NK-92 treated with Interleukin-12 subunit alpha and Interleukin-12 subunit beta, amount 100 ng/mL, for 24 hours (cell line): ENCODE measurements at regions not wholly inside any gene's neighbourhood (a gene's known extent, or its start where the extent isn't known, plus 50 kb on each side); places are given as distances from the start of the nearest gene placed in this dataset.

Source experiments
- DNase-seq: peaks from one replicate; lab custom pipeline; 2025; lab: John Stamatoyannopoulos, UW

GRCh38 chr3:148158210-148158609, 539.5 kb upstream of the AGTR1 start:
- no peak for DNase-seq

- DNase-seq: no peak
These were observed 535.6 kb upstream of the AGTR1 start for GRCh38 chr3:148162132-148162531.

DNA sequence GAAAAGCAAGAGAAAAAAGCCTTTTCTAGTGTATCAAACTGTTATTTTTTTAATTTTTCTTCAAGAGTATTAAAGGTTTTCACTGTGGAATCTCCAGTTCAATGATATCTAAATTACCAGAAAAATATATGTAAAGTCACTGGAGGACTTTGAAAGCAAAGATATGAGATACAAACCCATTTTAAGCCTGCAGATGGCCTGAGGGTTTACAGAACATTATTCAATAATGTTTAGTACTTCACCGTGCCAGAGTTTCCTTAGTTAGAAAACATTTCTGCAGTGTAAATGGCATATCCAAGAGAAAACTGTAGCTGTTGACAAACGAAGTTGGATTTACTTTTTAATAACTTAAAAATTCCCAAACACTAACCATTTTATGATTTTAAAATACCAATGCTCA, 529.4 kb upstream of the AGTR1 start:
- no peak for DNase-seq

- no peak for DNase-seq
These were observed 523.9 kb upstream of the AGTR1 start for GRCh38 chr3:148173851-148174250.

DNA sequence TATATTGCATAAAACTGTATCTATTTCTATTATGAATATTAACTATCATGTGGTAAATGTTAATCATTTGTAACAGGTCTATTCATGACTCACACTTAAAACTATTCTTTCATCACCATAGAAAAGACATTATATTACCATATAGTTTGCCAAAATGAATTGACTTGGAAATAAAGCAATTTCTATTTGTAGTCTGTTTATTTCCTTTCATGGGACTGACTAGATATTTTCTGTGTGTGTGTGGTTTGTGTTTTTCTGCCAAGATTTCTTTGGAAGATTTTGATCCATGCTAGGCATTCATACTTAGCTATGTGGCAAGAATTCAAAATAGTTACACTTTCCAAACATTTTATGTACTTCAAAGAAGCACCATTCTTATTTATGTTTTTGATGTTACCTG, 522.5 kb upstream of the AGTR1 start:
- no peak for DNase-seq

DNA sequence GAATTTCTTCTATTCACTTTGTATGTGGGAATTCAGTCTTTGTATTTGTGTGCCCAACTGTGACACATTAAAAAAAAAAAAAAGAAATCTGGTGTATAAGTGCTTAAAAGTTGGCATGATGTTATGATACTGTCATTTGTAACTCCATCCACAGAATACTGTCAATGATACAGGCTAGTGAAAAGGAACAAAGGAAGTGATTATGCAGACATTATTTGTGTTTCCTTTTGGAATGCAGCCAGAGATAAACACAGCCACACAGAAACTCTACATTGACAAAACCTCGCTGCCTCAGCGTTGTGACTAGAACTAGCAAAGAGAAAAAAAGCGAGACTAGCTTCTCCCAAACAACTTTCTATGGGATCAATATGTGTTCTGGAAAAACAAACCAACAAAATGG, 519.2 kb upstream of the AGTR1 start:
- DNase-seq: no peak

GRCh38 chr3:148184798-148185197, 512.9 kb upstream of the AGTR1 start:
- DNase-seq: no peak

GRCh38 chr3:148186881-148187280, 510.8 kb upstream of the AGTR1 start:
- DNase-seq: no peak

- DNase-seq: no peak
These were observed 510.4 kb upstream of the AGTR1 start for GRCh38 chr3:148187296-148187695.

DNA sequence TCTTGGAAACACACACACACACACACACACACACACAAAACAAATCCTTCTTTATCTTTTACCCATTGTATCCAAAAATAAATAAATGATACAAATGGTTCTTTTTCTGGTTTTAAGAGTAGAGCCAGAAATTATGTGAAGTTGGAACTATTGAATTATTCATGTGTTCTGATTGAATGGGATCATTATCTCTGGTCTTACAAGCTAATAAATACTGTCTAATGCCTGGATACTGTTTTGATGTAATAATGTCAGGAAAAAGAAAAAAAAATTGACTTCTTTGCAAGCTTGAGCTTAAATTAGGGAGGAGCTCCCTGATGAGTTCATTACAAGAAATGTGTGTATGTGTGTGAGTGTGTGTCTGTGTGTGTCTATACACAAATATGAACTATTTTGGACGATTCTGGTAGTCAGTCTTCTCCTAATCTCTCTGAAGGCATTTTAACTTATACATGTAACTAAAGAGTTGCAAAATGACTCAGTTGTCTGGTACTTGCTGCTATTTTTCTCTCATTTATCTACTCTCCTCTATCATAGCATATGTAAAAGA, 507.2 kb upstream of the AGTR1 start:
- no peak for DNase-seq

DNA sequence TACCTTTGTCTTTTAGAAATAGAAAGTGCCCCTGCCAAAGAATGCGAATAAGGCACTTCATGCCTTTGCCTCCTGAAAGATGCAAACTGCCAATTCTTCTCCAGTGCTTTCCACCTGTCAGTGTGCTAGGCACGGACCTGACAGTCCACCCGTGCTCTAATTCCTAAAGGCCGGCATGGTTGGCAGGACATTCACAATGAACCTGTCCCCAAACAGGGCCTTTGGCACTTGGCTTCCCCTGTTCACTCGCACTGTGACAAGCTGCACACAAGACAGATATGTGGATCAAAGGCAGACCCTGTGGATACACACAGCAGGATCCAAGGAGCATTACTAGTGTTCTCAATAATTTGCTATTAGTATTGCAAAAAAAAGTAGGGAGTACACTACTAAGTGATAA, 505.7 kb upstream of the AGTR1 start:
- no peak for DNase-seq

GRCh38 chr3:148197061-148197460, 500.6 kb upstream of the AGTR1 start:
- DNase-seq: no peak

DNA sequence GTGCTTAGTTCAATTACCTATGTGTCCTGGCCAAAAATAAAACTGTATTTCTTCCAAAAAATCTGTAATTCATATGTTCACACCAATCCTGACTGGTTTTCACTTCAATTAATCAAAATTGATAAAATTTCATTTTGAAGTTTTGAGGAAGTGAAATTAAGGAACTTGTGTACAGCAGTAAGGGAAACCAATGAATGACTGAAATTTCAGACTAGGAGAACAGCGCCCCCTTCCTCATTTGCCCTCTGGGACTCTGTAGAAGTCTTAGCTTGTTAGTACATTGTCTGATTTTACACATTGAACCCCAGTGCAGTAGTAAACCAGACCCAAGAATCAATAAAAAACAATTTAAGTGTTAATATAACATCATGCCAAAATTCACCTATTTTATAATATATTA, 495.3 kb upstream of the AGTR1 start:
- no peak for DNase-seq

- no peak for DNase-seq
These were observed 494.2 kb upstream of the AGTR1 start for GRCh38 chr3:148203297-148204010.

GRCh38 chr3:148204131-148204530, 493.6 kb upstream of the AGTR1 start:
- no peak for DNase-seq

DNA sequence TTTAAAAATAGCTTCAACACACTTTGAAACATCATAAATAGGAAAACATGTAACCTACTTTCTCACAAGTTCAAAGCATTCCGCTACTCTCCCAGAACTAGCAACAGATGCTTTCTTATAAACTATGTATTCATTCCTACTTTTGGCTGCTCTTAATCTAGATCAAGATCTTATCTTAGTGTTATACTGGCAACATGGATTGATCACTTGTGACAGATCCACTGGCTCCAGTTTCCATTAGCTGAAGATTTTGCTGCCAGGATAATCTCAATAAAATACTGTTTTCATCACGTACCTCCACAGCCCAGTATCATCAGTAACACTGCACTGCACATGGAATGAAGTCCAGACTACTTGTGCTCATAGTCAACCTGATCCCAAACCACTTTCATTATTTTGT, 491.7 kb upstream of the AGTR1 start:
- DNase-seq: no peak

DNA sequence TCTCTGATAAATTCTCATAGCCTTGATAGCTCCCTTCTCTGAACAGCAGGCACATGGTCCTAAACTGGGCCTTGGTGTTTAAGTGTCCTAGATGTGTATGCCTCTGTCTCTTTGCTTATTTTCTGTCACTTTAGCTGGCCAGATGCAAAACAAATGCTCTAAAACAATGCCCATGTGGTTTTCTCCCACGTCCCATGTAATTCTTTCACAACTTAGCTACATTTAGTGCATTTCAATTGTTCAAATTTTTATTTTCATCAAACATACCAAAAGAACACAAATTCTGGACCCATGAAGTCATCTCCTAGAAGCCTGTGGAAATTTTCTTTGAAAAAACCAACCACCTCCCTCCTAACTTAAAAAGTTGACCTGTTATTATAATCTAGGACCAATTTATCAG, 491.3 kb upstream of the AGTR1 start:
- DNase-seq: no peak

- no peak for DNase-seq
These were observed 488.7 kb upstream of the AGTR1 start for GRCh38 chr3:148208975-148209374.

DNA sequence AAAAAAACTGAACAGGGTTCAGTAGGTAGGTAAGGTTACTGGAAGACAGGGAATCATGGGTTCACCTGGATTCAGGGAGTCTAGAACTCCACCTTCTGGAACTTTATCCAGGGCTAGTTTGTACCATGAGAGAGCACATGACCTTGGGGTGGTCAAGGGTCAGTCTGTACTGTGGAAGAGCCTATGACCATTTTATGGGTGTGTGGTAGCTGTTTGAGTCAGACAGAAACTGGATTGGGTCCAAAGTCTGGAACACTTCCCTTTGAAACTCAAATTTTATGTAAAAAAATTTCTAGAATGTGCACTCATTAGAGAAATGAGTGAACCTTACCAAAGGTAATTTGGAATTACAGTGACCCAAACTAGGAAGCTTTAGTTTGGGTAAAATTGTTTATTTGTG, 486.0 kb upstream of the AGTR1 start:
- no peak for DNase-seq

GRCh38 chr3:148214705-148215104, 483.0 kb upstream of the AGTR1 start:
- DNase-seq: no peak

DNA sequence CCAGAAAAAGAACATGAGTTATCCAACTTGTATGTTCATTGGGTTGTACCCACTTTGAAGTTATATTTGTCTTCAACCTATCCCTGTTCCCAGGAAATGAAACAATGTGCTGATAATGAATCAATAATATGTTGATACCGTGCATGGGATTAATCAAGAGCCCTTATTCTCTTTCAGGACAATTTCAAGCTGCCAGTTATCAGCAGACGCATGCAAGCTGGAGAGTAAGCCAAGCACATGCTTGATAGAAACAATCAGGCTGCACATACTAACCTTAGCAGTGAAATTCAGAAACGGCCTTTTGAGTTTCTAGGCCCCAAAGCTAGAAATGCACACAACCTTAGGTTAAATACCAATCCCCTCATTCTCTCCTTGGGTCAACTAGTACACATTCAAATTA, 480.4 kb upstream of the AGTR1 start:
- DNase-seq: no peak

DNA sequence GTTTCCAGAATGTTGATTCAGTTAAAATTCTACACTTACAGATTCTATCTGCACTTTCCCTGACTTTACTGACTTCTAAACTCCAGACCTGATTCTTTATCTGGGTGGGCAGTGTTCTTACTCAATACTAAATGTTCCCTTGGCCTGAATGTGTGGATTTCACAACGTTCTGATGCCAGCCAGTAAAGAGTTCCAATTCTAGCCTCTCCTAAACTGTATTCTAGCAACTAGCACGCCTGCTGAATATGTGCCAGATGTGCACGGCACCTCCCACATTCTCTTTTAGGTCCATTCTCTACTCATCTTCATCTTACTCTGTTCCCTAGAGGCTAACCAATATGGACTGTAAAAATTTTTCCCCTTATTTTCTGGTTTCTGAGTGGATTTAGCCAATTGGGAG, 479.5 kb upstream of the AGTR1 start:
- no peak for DNase-seq

- DNase-seq: no peak
These were observed 477.7 kb upstream of the AGTR1 start for GRCh38 chr3:148219999-148220398.

- no peak for DNase-seq
These were observed 476.4 kb upstream of the AGTR1 start for GRCh38 chr3:148221303-148221702.
